Neural cell (in vitro differentiated cells): ENCODE measurements at regions not wholly inside any gene's neighbourhood (a gene's known extent, or its start where the extent isn't known, plus 50 kb on each side); places are given as distances from the start of the nearest gene placed in this dataset.

Experiments used
- H2AFZ ChIP-seq: fragments of 200-600, 300-800 bp; sonication (generic), shearing (Covaris generic); 2 replicates; pipeline ENCODE4 v1.6.0; 2014; ENCODE audit warnings: low read depth, mild to moderate bottlenecking, antibody characterized with exemption, low read length, moderate library complexity
- H3F3A ChIP-seq: fragments of 200-600 bp; shearing (Covaris generic); 2 replicates; pipeline ENCODE4 v1.6.1; 2016; ENCODE audit warnings: mild to moderate bottlenecking, moderate library complexity, mixed read lengths, antibody characterized with exemption, low read length; ENCODE audit not compliant: insufficient read depth, poor library complexity, severe bottlenecking
- H3K27ac ChIP-seq: fragments of 200-600, 300-800 bp; sonication (generic), shearing (Covaris generic); 2 replicates; pipeline ENCODE4 v1.5.1; 2014; ENCODE audit warnings: mild to moderate bottlenecking, low read length, moderate library complexity
- H3K27me3 ChIP-seq: fragments of 300-800, 200-600 bp; sonication (generic), shearing (Covaris generic); 2 replicates; pipeline ENCODE4 v1.6.0; 2014; ENCODE audit warnings: mild to moderate bottlenecking, low read depth, low read length, moderate library complexity; ENCODE audit not compliant: insufficient read depth
- H3K36me3 ChIP-seq: fragments of 300-800, 200-600 bp; sonication (generic), shearing (Covaris generic); 2 replicates; pipeline ENCODE4 v1.5.1; 2014; ENCODE audit warnings: mild to moderate bottlenecking, antibody characterized with exemption, low read length, moderate library complexity; ENCODE audit not compliant: insufficient read depth
- H3K4me2 ChIP-seq: fragments of 300-800, 200-600 bp; sonication (generic), shearing (Covaris generic); 2 replicates; pipeline ENCODE4 v1.6.0; 2014; ENCODE audit warnings: mild to moderate bottlenecking, low read length
- H3K4me3 ChIP-seq: fragments of 300-800, 200-600 bp; sonication (generic), shearing (Covaris generic); 2 replicates; pipeline ENCODE4 v1.5.1; 2014; ENCODE audit warnings: mild to moderate bottlenecking, low read length, moderate library complexity
- H3K79me2 ChIP-seq: fragments of 200-600 bp; shearing (Covaris generic); replicated peaks from 2 replicates; pipeline ENCODE4 v1.6.0; 2014; ENCODE audit warnings: mild to moderate bottlenecking, low read length, moderate library complexity; ENCODE audit not compliant: insufficient read depth
- H3K9ac ChIP-seq: fragments of 300-800, 200-600 bp; sonication (generic), shearing (Covaris generic); 2 replicates; pipeline ENCODE4 v1.6.1; 2016; ENCODE audit warnings: mild to moderate bottlenecking, low read length, mixed read lengths
- H3K9me2 ChIP-seq: fragments of 200-600 bp; shearing (Covaris generic); 2 replicates; pipeline ENCODE4 v1.6.1; 2016; ENCODE audit warnings: mild to moderate bottlenecking, low read length, mixed read lengths; ENCODE audit not compliant: insufficient read depth
- H3K9me3 ChIP-seq: fragments of 200-600, 300-800 bp; sonication (generic), shearing (Covaris generic); 2 replicates; pipeline ENCODE4 v1.6.1; 2016; ENCODE audit warnings: mild to moderate bottlenecking, mixed run types, low read length, moderate library complexity, mixed read lengths
- H4K20me1 ChIP-seq: fragments of 200-600 bp; shearing (Covaris generic); 2 replicates; pipeline ENCODE4 v1.6.1; 2016; ENCODE audit warnings: mild to moderate bottlenecking, mixed run types; ENCODE audit not compliant: insufficient read depth
- EP300 ChIP-seq: fragments of 450-650 bp; conservative IDR thresholded peaks from 2 replicates; pipeline ENCODE4 v1.6.1; 2014; ENCODE audit warnings: antibody characterized with exemption, mild to moderate bottlenecking, moderate library complexity; ENCODE audit not compliant: poor library complexity, severe bottlenecking
- EZH2 ChIP-seq: fragments of 200-600, 300-800 bp; shearing (Covaris generic), sonication (generic); IDR thresholded peaks from 2 replicates; pipeline ENCODE4 v1.6.1; 2014; ENCODE audit warnings: antibody characterized with exemption, low read length, borderline replicate concordance, mild to moderate bottlenecking; ENCODE audit not compliant: insufficient read depth, poor library complexity, severe bottlenecking
- MXI1 ChIP-seq: fragments of 450-650 bp; conservative IDR thresholded peaks from 2 replicates; pipeline ENCODE4 v1.6.1; 2014; ENCODE audit warnings: antibody characterized with exemption, mild to moderate bottlenecking; ENCODE audit not compliant: poor library complexity, severe bottlenecking
- POLR2AphosphoS5 ChIP-seq: IDR thresholded peaks from 2 replicates; pipeline ENCODE4 v1.6.1; 2012
- RAD21 ChIP-seq: fragments of 450-650 bp; conservative IDR thresholded peaks from 2 replicates; pipeline ENCODE4 v1.6.1; 2014; ENCODE audit warnings: antibody characterized with exemption, mild to moderate bottlenecking, moderate library complexity
- SMC3 ChIP-seq: fragments of 450-650 bp; conservative IDR thresholded peaks from 2 replicates; pipeline ENCODE4 v1.6.1; 2014; ENCODE audit warnings: antibody characterized with exemption, mild to moderate bottlenecking, moderate library complexity; ENCODE audit not compliant: poor library complexity
- TAF1 ChIP-seq: IDR thresholded peaks from 2 replicates; pipeline ENCODE4 v1.6.1; 2012; ENCODE audit warnings: low read depth
- TF ChIP-seq, protein P1 (sequence below): IDR thresholded peaks from 2 replicates; pipeline ENCODE4 v1.6.1; 2012; ENCODE audit warnings: borderline replicate concordance
- TF ChIP-seq, protein P2 (sequence below): fragments of 450-650 bp; IDR thresholded peaks from 2 replicates; pipeline ENCODE4 v1.5.1; 2014; ENCODE audit warnings: antibody characterized with exemption, mild to moderate bottlenecking, moderate library complexity; ENCODE audit not compliant: poor library complexity, severe bottlenecking

DNA sequence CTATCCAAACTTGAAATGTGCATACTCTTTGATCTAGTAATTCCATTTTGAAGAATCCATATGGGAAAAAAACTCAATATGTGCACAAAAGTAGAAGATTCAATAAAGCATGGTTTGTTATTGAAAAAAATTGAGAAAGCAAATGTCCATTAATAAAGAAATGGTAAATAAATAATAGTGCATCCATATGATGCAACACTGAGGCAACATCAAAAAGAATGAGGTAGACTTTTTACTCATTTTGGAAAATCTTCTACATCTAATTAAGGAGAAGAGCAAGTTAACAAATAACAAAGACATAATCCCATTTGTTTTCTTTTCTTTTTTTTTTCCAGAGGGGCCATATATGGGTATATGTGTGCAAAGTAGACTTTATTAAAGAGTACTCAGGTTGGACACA lies 52.5 kb upstream of the FST start (continued):
- TF ChIP-seq EZH2 (no peak), POLR2AphosphoS5 (no peak), TAF1 (no peak)

DNA sequence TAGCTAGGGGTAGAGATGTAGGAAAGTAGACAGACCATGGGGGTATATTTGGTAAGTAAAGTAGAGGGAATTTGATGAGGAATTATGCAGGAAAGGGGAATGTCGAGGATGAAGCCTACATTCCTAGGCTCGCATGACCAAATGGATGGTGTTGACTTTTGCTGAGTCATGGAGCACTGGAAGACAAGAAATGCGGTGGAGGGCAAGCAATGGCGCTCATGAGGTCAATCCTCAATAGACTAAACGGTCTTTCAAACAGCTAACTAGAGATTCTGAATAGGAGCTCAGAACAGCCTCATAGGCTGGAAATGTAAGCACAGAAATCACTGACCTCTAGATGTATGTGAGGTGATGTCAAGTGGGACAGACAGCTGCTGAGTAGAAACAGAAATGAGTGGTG lies 50.7 kb upstream of the FST start:
- Histone ChIP-seq H3K9ac (no peak overlapping the region), H3K79me2 (no peaks in the 10 kb centered on the region), H3K4me3 (no peak overlapping the region), H3K27ac (no peak overlapping the region), H4K20me1 (no peaks in the 10 kb centered on the region), H3K9me3 (no peaks in the 10 kb centered on the region), H2AFZ (no peak overlapping the region), H3K36me3 (no peaks in the 10 kb centered on the region), H3K4me2 (no peak overlapping the region), H3K27me3 (no peaks in the 10 kb centered on the region), H3F3A (no peaks in the 10 kb centered on the region), H3K9me2 (no peaks in the 10 kb centered on the region)
- TF ChIP-seq RAD21 (no peak), EP300 (no peak), MXI1 (no peak), EZH2 (no peak), SMC3 (no peak), POLR2AphosphoS5 (no peak), TAF1 (no peak)
- TF ChIP-seq, protein P1, sequence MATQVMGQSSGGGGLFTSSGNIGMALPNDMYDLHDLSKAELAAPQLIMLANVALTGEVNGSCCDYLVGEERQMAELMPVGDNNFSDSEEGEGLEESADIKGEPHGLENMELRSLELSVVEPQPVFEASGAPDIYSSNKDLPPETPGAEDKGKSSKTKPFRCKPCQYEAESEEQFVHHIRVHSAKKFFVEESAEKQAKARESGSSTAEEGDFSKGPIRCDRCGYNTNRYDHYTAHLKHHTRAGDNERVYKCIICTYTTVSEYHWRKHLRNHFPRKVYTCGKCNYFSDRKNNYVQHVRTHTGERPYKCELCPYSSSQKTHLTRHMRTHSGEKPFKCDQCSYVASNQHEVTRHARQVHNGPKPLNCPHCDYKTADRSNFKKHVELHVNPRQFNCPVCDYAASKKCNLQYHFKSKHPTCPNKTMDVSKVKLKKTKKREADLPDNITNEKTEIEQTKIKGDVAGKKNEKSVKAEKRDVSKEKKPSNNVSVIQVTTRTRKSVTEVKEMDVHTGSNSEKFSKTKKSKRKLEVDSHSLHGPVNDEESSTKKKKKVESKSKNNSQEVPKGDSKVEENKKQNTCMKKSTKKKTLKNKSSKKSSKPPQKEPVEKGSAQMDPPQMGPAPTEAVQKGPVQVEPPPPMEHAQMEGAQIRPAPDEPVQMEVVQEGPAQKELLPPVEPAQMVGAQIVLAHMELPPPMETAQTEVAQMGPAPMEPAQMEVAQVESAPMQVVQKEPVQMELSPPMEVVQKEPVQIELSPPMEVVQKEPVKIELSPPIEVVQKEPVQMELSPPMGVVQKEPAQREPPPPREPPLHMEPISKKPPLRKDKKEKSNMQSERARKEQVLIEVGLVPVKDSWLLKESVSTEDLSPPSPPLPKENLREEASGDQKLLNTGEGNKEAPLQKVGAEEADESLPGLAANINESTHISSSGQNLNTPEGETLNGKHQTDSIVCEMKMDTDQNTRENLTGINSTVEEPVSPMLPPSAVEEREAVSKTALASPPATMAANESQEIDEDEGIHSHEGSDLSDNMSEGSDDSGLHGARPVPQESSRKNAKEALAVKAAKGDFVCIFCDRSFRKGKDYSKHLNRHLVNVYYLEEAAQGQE: no peak
- TF ChIP-seq, protein P2, sequence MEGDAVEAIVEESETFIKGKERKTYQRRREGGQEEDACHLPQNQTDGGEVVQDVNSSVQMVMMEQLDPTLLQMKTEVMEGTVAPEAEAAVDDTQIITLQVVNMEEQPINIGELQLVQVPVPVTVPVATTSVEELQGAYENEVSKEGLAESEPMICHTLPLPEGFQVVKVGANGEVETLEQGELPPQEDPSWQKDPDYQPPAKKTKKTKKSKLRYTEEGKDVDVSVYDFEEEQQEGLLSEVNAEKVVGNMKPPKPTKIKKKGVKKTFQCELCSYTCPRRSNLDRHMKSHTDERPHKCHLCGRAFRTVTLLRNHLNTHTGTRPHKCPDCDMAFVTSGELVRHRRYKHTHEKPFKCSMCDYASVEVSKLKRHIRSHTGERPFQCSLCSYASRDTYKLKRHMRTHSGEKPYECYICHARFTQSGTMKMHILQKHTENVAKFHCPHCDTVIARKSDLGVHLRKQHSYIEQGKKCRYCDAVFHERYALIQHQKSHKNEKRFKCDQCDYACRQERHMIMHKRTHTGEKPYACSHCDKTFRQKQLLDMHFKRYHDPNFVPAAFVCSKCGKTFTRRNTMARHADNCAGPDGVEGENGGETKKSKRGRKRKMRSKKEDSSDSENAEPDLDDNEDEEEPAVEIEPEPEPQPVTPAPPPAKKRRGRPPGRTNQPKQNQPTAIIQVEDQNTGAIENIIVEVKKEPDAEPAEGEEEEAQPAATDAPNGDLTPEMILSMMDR: no peak

DNA sequence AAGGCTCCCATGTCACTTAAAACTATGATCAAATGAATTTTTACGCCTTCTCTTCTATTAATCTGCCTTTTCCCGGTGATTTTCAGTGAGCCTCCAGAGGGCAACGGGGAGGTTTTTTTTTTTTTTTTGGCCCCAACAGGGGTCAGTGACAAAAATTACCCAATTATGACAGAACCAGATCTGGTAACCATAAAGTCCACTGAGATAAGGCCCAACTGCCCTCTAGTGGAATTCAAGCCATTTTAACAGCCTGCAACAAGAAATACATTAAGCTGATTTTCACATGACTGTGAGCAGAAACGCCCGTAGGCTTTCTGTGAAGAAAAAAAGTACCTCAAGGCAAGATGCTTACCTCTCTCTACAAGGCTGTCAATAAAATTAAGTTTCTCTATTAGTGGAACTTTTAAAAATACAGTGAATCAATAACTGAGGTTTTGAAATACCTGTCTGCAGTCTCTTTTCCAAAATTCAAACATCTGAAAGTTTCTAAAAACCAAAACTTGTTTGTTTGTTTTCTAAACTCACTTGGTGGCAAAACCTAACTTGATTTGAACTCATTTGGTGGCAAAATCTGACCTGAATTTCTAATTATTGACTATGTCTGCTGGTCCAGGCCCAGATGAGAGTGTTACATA lies 49.7 kb upstream of the FST start:
- H2AFZ ChIP-seq: no peak overlapping the region
- TF ChIP-seq POLR2AphosphoS5 (no peak), EP300 (no peak), RAD21 (no peak), TAF1 (no peak), EZH2 (no peak), SMC3 (no peak), MXI1 (no peak)
- TF ChIP-seq, protein P2: no peak
- TF ChIP-seq, protein P1: no peak
- no peak overlapping the region for H3K4me3 ChIP-seq
- H3K9ac ChIP-seq: no peak overlapping the region
- no peak overlapping the region for H3K4me2 ChIP-seq
- no peak overlapping the region for H3K27ac ChIP-seq
- H3K27me3 ChIP-seq: no peaks in the 10 kb centered on the region
- H3K79me2 ChIP-seq: no peaks in the 10 kb centered on the region
- H3F3A ChIP-seq: no peaks in the 10 kb centered on the region
- H3K36me3 ChIP-seq: no peaks in the 10 kb centered on the region
- H3K9me3 ChIP-seq: no peaks in the 10 kb centered on the region
- H4K20me1 ChIP-seq: no peaks in the 10 kb centered on the region
- H3K9me2 ChIP-seq: no peaks in the 10 kb centered on the region
